ENCODE measurements at regions not wholly inside any gene's neighbourhood (a gene's known extent, or its start where the extent isn't known, plus 50 kb on each side); places are given as distances from the start of the nearest gene placed in this dataset.

GRCh38 chr9:113658545-113658895, 195.0 kb downstream of the RGS3 start:
- no peak for TF ChIP-seq CTCF (conservative IDR thresholded peaks at IDR 0.05; ENCODE audit: low read length)
- TF ChIP-seq EZH2phosphoT487 (IDR thresholded peaks at IDR 0.05; ENCODE audit: borderline replicate concordance, low read depth, low read length), result no peak
